Upper lobe of left lung (tissue), 4 donors: ENCODE measurements at regions not wholly inside any gene's neighbourhood (a gene's known extent, or its start where the extent isn't known, plus 50 kb on each side); places are given as distances from the start of the nearest gene placed in this dataset.

Experiments used
- CTCF ChIP-seq, 6 experiments: fragments of 450-650 bp in 4 of 6; fragments of 200-600 bp in 2 of 6; sonication (generic) in 2 of 6; IDR thresholded peaks; one replicate each; pipeline ENCODE4 v1.5.1; 2016 to 2019; ENCODE audit warnings: antibody characterized with exemption in 6 of 6
- EP300 ChIP-seq, 4 donors: sonication (generic); formaldehyde crosslinking; IDR thresholded peaks; one replicate each; pipeline ENCODE4 v1.5.1; 2017; ENCODE audit warnings: antibody characterized with exemption in 4 of 4, control low read depth in 2 of 4
- POLR2A ChIP-seq, 4 donors: fragments of 450-650 bp; IDR thresholded peaks; one replicate each; pipeline ENCODE4 v1.5.1; 2016 to 2017; ENCODE audit warnings: antibody characterized with exemption in 4 of 4, mild to moderate bottlenecking in 2 of 4
- POLR2AphosphoS5 ChIP-seq, 2 donors: sonication (generic); formaldehyde crosslinking; IDR thresholded peaks; one replicate each; pipeline ENCODE4 v1.5.1; 2017; ENCODE audit warnings: antibody characterized with exemption in 2 of 2

GRCh38 chr1:232382671-232383070, 247.3 kb downstream of the SIPA1L2 start:
- TF ChIP-seq CTCF (IDR thresholded peaks at IDR 0.05) (no peak), EP300 (IDR thresholded peaks at IDR 0.05) (no peak), POLR2A (IDR thresholded peaks at IDR 0.05) (no peak), POLR2AphosphoS5 (IDR thresholded peaks at IDR 0.05) (no peak)
